GM12891 (cell line): ENCODE measurements at regions not wholly inside any gene's neighbourhood (a gene's known extent, or its start where the extent isn't known, plus 50 kb on each side); places are given as distances from the start of the nearest gene placed in this dataset.

Experiments used
- DNase-seq: peaks from one replicate; pipeline ENCODE4 v3.0.0; 2011; ENCODE audit warnings: low spot score; ENCODE audit not compliant: insufficient read length
- FAIRE-seq: peaks from 2 replicates; lab custom pipeline; 2011; peaks lifted over from hg19 to GRCh38; lab: Jason Lieb, UNC
- PAX5 ChIP-seq: IDR thresholded peaks from 2 replicates; pipeline ENCODE4 v1.6.1; 2011; ENCODE audit warnings: low read length, moderate library complexity, mild to moderate bottlenecking; ENCODE audit not compliant: insufficient read depth, severe bottlenecking
- POLR2A ChIP-seq: IDR thresholded peaks from 2 replicates; pipeline ENCODE4 v1.6.1; 2011; ENCODE audit warnings: low read depth, low read length, control low read depth
- POLR2AphosphoS5 ChIP-seq: IDR thresholded peaks from 2 replicates; pipeline ENCODE4 v1.6.1; 2011; ENCODE audit warnings: low read depth, low read length, control low read depth
- POU2F2 ChIP-seq: IDR thresholded peaks from 2 replicates; pipeline ENCODE4 v1.6.1; 2011; ENCODE audit warnings: low read depth, mild to moderate bottlenecking, control low read depth, low read length, moderate library complexity
- SPI1 ChIP-seq: IDR thresholded peaks from 2 replicates; pipeline ENCODE4 v1.6.1; 2011; ENCODE audit warnings: low read depth, low read length, control low read depth
- TAF1 ChIP-seq: IDR thresholded peaks from 2 replicates; pipeline ENCODE4 v1.6.1; 2011; ENCODE audit warnings: low read depth, low read length, control low read depth

- no peak for TF ChIP-seq POU2F2
- TF ChIP-seq POLR2AphosphoS5 = no peak
- TF ChIP-seq TAF1 = no peak
- TF ChIP-seq PAX5 = no peak
- TF ChIP-seq POLR2A = no peak
- no peak for TF ChIP-seq SPI1
- DNase-seq (no peak), FAIRE-seq (no peak)
Observed at GRCh38 chr18:46247942-46248341, 143.8 kb downstream of the HAUS1 start.

DNA sequence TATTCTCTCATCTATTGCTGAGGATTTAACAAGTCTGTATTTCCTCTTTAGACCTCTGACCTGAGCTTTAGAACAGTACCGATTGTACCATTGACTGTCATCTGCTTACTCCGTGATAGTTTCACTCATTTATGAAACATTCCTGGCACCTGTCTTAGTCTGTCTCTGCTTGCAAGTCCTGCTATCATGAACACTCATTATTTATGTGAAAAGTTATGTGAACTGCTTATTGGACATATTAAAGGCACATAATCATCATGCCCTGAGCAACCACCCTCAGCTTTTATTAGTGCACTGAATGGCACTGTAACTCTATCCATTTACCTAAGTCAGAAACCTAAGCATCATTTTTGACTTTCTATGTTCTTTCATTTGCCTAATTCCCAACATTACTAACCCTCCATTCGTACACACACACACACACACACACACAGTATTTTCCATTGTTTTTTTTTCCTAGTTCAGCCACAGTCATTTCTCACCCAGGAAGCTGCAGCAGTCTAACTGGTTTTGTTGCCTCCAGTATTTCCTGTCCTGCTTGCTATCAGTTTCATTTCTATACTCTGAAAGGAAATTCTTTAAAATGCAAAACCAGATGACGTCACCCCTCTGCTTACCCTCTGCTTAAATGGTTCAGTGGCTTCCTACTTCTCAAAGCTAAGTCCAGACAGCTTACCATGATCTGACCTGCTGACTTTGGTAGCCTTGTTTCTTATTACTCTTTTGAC is 146.1 kb downstream of the HAUS1 start:
- TF ChIP-seq SPI1 = peak; percentile 32
- TF ChIP-seq TAF1 = no peak
- no peak for TF ChIP-seq POLR2AphosphoS5
- TF ChIP-seq POU2F2 = 0 out of 2 replicates have a peak, but pooled peaks have one; percentile 71
- DNase-seq = peak; percentile 33
- FAIRE-seq = peak; percentile 96

GRCh38 chr18:46250812-46251173 is 146.6 kb downstream of the HAUS1 start:
- DNase-seq (no peak), FAIRE-seq (no peak)
- TF ChIP-seq POLR2A (no peak), POLR2AphosphoS5 (no peak), PAX5 (no peak), SPI1 (no peak), POU2F2 (no peak), TAF1 (no peak)

DNA sequence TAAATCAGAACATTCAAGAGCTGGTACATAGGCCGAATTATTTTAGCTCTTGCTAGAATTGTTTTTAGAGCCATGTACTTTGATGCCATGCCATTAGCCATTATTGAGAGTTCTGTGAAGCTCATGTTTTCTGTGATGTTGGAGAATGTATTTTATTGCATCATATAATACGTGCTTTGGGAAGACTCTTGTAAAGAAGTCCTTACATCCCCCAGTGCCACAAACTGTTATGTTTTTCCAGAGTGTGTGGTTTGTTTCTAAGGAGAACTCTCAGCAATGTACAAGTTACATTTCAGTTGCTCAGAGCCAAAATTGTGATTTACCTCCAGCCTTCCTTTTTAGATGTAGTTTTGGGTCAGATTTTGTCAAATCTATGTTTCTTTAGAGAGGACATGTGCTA is 148.6 kb downstream of the HAUS1 start:
- DNase-seq (no peak), FAIRE-seq (no peak)
- TF ChIP-seq POLR2AphosphoS5 (no peak), SPI1 (no peak), POU2F2 (no peak), PAX5 (no peak), TAF1 (no peak), POLR2A (no peak)

- no peak for TF ChIP-seq PAX5
- no peak for TF ChIP-seq SPI1
- TF ChIP-seq POLR2AphosphoS5 = no peak
- no peak for TF ChIP-seq POLR2A
- TF ChIP-seq TAF1 = no peak
- TF ChIP-seq POU2F2 = no peak
- no peak for DNase-seq
- FAIRE-seq = no peak
Observed at GRCh38 chr18:46253498-46253897, 149.3 kb downstream of the HAUS1 start.

GRCh38 chr18:46256078-46256477 is 151.9 kb downstream of the HAUS1 start:
- DNase-seq = no peak
- FAIRE-seq = no peak
- TF ChIP-seq SPI1 (no peak), POLR2A (no peak), TAF1 (no peak), POLR2AphosphoS5 (no peak), POU2F2 (no peak), PAX5 (no peak)

DNA sequence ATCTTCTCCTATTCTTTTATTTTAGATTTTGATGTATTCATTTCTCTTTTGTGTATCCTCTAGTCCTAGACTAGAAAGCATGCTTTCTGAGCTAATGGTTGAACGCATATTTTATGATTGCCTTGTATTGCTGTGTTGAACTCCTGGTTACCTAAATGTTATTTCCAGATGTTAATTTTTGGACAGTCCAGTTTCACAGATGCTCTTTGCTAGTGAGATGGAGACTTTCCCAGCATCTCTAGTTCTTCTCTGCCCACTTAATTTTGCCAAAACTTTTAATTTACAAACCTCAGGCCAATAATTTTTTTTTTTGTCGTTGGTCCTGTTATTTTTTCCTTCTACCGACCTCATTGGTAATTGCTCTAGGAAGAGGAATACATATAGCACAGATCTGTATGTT is 153.2 kb downstream of the HAUS1 start:
- DNase-seq = no peak
- TF ChIP-seq POLR2A (no peak), POLR2AphosphoS5 (no peak)
- no peak for FAIRE-seq

DNA sequence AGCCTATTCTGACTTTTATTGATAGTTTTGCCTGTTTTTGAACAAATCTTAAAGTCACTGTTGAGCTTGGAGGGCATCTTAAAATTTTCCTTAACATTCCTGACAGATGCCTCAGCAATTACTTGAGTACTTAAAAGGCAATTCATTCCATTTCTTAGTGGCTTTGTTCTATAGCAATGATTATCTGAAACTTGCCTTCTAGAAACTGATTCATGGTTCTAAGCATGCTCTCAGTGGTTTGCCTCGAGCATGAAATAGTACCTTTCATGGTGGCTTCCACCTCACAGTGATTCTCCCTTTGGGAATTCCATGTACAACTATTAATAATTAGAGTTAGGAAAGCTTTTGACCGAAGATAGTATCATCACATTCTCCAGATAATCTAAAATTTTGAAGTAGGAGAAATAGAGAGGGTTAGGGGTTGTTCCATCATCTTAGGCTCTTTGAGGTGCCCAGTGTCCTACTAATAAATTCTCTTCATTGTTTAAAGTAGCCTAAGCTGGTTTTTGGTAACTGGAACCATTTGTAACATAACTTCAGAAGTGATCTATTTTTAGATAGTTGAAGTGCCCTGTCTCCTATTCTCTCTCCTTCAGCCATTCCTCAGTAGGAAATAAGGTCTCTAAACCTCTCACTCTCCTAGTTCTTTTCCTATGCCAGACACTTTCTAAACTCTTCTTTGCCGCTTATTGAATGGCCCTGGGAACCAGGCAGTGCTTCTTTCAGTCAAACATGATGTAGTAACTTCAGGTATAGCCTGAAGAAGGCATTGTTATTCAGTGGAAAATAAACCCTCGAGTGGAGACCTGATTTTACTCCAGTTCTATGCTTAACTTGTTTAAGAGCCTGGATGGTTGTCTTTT is 156.1 kb downstream of the HAUS1 start:
- DNase-seq (no peak), FAIRE-seq (peak; percentile 13)
- TF ChIP-seq POLR2A (no peak), POLR2AphosphoS5 (no peak), TAF1 (no peak), PAX5 (no peak), SPI1 (no peak), POU2F2 (no peak)

- FAIRE-seq (no peak), DNase-seq (no peak)
- TF ChIP-seq POLR2AphosphoS5 (no peak), TAF1 (no peak), SPI1 (no peak), POLR2A (no peak), PAX5 (no peak), POU2F2 (no peak)
Observed at GRCh38 chr18:46260879-46261143, 156.6 kb downstream of the HAUS1 start.

GRCh38 chr18:46261799-46262198 is 157.6 kb downstream of the HAUS1 start:
- DNase-seq = no peak
- no peak for TF ChIP-seq POU2F2
- no peak for TF ChIP-seq PAX5
- no peak for TF ChIP-seq TAF1
- TF ChIP-seq SPI1 = no peak
- no peak for TF ChIP-seq POLR2A
- no peak for TF ChIP-seq POLR2AphosphoS5
- FAIRE-seq = no peak

DNA sequence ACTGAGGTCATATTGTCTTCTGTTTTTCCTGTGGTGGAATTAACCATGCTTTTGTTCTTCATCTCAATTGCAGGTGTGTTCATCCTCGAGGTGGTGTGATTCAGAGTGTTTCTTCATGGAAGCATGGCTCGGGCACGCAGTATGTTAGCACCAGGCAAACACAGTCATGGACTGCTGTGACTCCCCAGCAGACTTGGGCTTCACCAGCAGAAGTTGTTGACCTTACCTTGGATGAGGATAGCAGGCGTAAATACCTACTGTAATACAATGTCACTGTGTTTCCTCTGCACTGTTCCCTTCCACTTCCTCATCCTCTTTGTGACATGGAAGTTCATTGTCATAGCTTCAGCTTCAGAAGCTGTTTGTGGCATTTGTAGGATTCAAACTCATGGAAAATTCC is 158.7 kb downstream of the HAUS1 start:
- no peak for TF ChIP-seq SPI1
- no peak for TF ChIP-seq POLR2AphosphoS5
- no peak for TF ChIP-seq TAF1
- TF ChIP-seq POU2F2 = no peak
- no peak for TF ChIP-seq POLR2A
- no peak for TF ChIP-seq PAX5
- DNase-seq (no peak), FAIRE-seq (no peak)
